ENCODE measurements at regions not wholly inside any gene's neighbourhood (a gene's known extent, or its start where the extent isn't known, plus 50 kb on each side); places are given as distances from the start of the nearest gene placed in this dataset.
"Not testable (repeated sequence)": the region's sequence is repeated elsewhere in the genome, so short reads cannot be mapped to it uniquely, and the experiment has no call there.

DNA sequence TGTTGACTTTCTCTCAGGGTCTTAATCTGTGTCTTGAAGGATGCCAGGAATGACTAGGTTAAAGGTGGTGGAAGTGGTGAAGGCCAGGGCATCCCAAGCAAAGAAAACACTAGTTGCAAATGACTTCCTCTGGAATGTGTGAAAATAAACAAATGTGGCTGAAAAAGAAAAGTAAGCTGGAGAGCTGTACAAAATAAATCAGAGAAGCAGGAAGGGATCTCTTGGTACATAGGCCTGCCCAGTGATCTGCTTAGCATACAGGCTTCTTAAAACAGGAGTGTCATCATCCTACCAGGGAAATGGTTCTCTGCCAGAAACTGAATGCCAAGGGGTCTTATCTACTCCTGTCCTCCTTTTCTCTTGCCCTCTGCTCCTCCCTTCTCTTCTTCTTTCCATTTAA lies 1616.0 kb downstream of the KHDRBS2 start:
- DNase-seq = no peak

- no peak for DNase-seq
Observed at GRCh38 chr6:60668428-60668827, 1617.6 kb downstream of the KHDRBS2 start.

DNA sequence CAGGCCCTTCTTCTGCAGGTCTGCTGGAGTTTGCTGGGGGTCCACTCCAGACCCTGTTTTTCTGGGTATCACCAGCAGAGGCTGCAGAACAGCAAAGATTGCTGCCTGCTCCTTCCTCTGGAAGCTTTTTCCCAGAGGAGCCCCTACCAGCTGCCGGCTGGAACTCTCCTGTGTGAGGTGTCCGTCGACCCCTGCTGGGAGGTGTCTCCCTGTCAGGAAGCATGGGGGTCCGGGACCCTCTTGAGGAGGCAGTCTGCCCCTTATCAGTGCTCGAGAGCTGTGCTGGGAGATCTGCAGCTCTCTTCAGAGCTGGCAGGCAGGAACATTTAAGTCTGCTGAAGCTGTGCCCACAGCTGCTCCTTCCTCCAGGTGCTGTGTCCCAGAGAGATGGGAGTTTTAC lies 1622.8 kb downstream of the KHDRBS2 start:
- not testable (repeated sequence) for DNase-seq

DNA sequence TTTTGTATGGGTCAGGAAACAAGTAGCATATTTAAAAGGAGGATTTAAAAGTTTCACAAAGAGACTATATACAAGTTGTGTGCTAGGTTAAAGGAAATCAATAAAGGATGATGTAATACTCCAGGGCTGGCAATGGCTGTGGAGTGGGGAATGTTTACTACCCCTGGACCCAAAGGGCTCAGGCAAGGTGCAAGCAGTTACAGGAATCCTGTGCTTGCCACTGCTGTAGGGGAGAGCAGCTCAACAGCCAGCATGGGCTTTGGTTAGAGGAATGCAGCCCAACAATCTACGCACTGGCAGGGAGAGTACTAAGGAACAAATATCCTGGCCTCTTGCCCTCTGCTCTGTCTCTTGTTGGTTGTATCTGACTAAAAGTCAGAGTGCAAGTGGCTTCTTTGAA lies 1642.2 kb downstream of the KHDRBS2 start:
- no peak for DNase-seq

DNA sequence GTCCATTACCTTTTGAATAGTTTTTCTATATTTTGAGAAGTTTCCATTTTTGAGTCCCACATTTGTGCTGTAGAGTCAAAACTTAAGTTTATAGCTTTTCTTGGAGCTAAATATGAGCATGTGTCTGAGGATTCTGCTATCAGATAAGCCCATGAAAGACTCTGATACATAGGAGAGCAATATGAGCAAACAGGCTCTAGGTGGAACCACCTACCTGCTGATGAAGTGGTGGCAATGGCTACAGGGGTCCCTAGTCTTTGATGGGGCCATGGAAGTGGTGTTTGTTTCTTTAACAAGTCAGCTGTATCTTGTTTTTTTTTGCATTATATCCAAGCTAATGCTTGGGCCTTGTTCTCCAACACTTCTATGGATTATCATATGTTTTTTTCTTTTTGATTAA lies 1646.8 kb downstream of the KHDRBS2 start:
- DNase-seq = not testable (repeated sequence)
